PFSK-1 (cell line): ENCODE measurements at regions not wholly inside any gene's neighbourhood (a gene's known extent, or its start where the extent isn't known, plus 50 kb on each side); places are given as distances from the start of the nearest gene placed in this dataset.

Source experiments
- FOXP2 ChIP-seq: optimal IDR thresholded peaks from 2 replicates; pipeline ENCODE3; 2011; ENCODE audit warnings: borderline replicate concordance, control low read depth, inconsistent platforms; ENCODE audit not compliant: insufficient read depth; ENCODE audit errors: extremely low read length, extremely low read depth
- POLR2AphosphoS5 ChIP-seq: IDR thresholded peaks from 2 replicates; pipeline ENCODE4 v1.6.1; 2012; ENCODE audit warnings: low read depth, mild to moderate bottlenecking, control low read depth, low read length, moderate library complexity
- SIN3A ChIP-seq: IDR thresholded peaks from 2 replicates; pipeline ENCODE4 v1.6.1; 2012; ENCODE audit warnings: mild to moderate bottlenecking, low read length, moderate library complexity, borderline replicate concordance; ENCODE audit not compliant: insufficient read depth
- TAF1 ChIP-seq: IDR thresholded peaks from 2 replicates; pipeline ENCODE4 v1.6.1; 2012; ENCODE audit warnings: low read length, control low read depth, borderline replicate concordance; ENCODE audit not compliant: insufficient read depth
- TF ChIP-seq, protein P1 (sequence below), 2 experiments: IDR thresholded peaks; 2 replicates each; pipeline versions ENCODE4 v1.6.1 to v1.8.0; 2011 to 2012; ENCODE audit warnings: low read depth in 2 of 2, low read length in 2 of 2, control low read depth in 1 of 2, inconsistent platforms in 1 of 2, mild to moderate bottlenecking in 1 of 2, moderate library complexity in 1 of 2; ENCODE audit not compliant: insufficient read depth in 1 of 2

DNA sequence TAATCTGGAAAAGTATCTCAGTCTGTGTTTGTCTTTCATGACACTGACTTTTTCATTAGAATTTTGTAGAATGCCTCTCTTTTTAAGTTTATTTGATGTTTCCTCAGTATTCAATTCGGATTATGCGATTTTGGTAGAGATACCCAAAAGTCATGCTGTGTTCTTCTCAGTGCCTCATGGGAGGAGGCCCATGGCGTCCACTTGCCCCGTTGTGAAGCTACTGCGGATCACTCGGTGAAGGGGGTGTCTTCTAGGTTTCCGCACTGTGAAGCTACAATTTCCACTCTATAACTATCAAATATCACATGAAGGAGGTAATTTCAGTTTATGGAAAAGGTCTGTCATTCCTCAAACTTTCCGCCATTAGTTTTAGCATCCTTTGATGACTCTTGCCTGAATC, 794.0 kb downstream of the TBC1D22A start:
- TF ChIP-seq FOXP2 (no peak), SIN3A (no peak), TAF1 (no peak), POLR2AphosphoS5 (no peak)
- TF ChIP-seq, protein P1, sequence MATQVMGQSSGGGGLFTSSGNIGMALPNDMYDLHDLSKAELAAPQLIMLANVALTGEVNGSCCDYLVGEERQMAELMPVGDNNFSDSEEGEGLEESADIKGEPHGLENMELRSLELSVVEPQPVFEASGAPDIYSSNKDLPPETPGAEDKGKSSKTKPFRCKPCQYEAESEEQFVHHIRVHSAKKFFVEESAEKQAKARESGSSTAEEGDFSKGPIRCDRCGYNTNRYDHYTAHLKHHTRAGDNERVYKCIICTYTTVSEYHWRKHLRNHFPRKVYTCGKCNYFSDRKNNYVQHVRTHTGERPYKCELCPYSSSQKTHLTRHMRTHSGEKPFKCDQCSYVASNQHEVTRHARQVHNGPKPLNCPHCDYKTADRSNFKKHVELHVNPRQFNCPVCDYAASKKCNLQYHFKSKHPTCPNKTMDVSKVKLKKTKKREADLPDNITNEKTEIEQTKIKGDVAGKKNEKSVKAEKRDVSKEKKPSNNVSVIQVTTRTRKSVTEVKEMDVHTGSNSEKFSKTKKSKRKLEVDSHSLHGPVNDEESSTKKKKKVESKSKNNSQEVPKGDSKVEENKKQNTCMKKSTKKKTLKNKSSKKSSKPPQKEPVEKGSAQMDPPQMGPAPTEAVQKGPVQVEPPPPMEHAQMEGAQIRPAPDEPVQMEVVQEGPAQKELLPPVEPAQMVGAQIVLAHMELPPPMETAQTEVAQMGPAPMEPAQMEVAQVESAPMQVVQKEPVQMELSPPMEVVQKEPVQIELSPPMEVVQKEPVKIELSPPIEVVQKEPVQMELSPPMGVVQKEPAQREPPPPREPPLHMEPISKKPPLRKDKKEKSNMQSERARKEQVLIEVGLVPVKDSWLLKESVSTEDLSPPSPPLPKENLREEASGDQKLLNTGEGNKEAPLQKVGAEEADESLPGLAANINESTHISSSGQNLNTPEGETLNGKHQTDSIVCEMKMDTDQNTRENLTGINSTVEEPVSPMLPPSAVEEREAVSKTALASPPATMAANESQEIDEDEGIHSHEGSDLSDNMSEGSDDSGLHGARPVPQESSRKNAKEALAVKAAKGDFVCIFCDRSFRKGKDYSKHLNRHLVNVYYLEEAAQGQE (IDR thresholded peaks at IDR 0.05; ENCODE audit: insufficient read depth in 1 of 2, low read depth in 2 of 2, low read length in 2 of 2): no peak

DNA sequence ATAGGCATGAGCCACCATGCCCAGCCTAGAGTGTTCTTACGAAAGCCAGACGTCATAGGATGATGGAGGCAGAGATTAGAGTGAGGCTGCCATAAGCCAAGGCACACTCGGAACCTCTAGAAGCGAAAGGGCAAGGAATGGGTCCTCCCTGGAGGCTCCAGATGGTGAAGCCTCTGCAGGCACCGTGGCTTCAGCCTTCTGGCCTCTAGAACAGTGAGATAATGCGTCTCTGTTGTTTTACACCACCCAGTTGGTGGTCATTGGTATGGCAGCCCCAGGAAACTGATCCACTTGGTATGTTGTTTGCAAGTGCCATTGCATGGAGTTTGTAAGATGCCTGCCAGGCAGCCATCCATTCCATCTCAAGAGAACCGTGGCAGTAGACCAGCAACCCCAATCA, 791.0 kb downstream of the TBC1D22A start:
- TF ChIP-seq, protein P1 (IDR thresholded peaks at IDR 0.05; ENCODE audit: insufficient read depth in 1 of 2, low read depth in 2 of 2, low read length in 2 of 2): no peak
- TF ChIP-seq POLR2AphosphoS5: no peak
- TF ChIP-seq TAF1: no peak
- no peak for TF ChIP-seq FOXP2
- TF ChIP-seq SIN3A: no peak

DNA sequence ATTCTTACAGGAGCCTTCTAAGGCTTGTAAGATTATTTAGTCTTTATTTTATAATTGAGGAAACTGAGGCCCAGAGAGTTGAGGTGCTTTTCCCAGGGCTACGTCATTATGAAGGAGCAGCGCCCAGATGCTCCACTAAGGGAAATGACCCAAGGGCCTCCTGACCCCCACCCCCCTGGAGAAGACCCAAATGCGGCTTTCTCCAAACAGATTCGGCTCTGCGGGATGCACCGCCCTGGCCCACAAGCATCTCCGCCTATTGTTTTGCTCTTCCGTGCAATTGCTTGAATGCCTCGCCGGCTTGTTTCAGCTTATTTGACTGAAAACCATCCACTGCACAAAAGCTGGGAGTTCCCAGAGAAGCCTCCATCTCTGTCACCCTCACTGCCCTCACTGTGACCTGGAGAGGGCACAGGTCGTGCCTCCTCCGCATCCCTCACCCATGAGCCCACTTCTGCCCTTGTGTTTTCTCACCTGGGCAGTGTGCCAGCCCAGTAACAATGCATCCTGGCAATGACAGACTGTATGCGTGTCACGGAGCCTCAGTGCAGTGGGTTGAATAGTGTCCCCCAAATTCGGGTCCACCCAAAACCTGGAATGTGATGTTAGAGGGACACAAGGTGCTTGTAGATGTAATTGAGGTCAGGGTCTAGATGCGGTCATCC, 790.2 kb downstream of the TBC1D22A start:
- no peak for TF ChIP-seq POLR2AphosphoS5
- TF ChIP-seq SIN3A: no peak

DNA sequence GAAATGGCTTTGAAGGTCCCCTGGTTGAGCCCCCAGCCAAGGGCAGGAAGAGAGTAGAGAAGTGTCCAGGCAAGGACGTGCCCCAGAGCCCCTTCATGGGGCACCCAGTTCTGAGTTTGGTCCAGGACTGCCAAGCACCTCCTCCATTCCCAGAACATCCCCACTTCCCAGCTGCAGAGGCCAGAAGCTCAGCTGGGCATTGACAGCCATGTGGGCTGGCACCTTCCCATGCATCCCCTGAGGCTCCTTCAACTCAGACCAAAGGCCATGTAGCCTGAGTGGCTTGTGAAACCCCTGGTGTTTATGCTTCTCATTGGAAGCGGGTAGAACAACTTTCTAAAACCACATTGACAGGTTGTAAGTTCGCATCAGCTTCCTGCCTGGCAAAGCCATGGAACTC, 789.6 kb downstream of the TBC1D22A start:
- no peak for TF ChIP-seq FOXP2
- TF ChIP-seq, protein P1 (IDR thresholded peaks at IDR 0.05; ENCODE audit: insufficient read depth in 1 of 2, low read depth in 2 of 2, low read length in 2 of 2): no peak
- no peak for TF ChIP-seq TAF1
- no peak for TF ChIP-seq SIN3A
- TF ChIP-seq POLR2AphosphoS5: no peak

DNA sequence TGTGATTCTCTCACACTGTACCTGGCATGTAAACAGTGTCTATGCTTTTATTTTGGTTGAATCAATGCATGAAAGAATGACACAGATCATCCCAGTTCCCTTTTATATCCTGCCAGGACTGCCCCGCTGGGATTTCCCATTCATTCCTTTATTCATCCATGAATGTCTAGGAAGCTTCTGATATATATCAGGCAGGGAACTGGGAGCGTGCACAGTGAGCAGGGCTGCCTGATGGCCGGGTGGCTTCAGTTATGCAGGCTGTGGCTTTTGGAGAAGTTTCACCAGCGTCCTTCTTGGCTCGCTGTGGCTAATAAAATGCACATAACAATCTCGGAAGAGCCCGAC, 789.0 kb downstream of the TBC1D22A start:
- TF ChIP-seq, protein P1 (IDR thresholded peaks at IDR 0.05; ENCODE audit: insufficient read depth in 1 of 2, low read depth in 2 of 2, low read length in 2 of 2): no peak
- TF ChIP-seq FOXP2 (no peak), POLR2AphosphoS5 (no peak), SIN3A (no peak), TAF1 (no peak)
